Epithelial cell of proximal tubule (primary cell): ENCODE measurements at regions not wholly inside any gene's neighbourhood (a gene's known extent, or its start where the extent isn't known, plus 50 kb on each side); places are given as distances from the start of the nearest gene placed in this dataset.
"Not testable (repeated sequence)": the region's sequence is repeated elsewhere in the genome, so short reads cannot be mapped to it uniquely, and the experiment has no call there.

Source experiments
- DNase-seq: peaks from one replicate; pipeline ENCODE4 v3.0.0-alpha.2; 2011; ENCODE audit warnings: low read depth
- H3K4me3 ChIP-seq: 2 replicates; pipeline ENCODE4 v1.5.1; 2011; ENCODE audit warnings: low read depth, mild to moderate bottlenecking, low read length
- TF ChIP-seq, protein P1 (sequence below): conservative IDR thresholded peaks from 2 replicates; pipeline ENCODE4 v1.5.1; 2012; ENCODE audit warnings: low read depth, mild to moderate bottlenecking, low read length

DNA sequence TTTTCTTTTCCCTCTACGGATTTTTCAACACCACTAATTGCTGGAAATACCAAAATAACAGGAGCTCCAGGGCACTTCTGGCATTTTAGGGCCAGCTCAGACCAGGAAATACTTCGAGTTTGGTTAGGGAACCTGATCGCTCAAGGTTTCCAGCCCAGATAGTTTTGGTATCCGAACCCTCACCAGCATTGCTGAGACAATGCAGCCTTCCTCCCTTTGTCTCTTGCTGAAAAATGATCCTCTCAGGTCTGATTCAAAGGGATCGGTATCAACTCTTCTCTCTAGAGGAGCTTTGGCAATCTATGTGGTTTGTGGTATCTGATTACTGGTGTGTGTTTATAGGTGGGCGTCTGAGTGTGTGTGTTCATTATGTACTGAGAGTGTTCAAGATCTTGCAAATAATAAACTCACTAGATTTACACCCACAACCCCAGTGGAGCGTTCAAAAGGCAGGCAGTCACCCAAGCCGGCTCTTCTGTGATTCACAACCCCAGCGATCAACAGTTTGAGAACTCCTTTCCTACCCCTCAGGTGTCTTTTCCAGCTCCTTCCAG lies 122.8 kb upstream of the EGFLAM start:
- H3K4me3 ChIP-seq: no peak overlapping the region
- TF ChIP-seq, protein P1, sequence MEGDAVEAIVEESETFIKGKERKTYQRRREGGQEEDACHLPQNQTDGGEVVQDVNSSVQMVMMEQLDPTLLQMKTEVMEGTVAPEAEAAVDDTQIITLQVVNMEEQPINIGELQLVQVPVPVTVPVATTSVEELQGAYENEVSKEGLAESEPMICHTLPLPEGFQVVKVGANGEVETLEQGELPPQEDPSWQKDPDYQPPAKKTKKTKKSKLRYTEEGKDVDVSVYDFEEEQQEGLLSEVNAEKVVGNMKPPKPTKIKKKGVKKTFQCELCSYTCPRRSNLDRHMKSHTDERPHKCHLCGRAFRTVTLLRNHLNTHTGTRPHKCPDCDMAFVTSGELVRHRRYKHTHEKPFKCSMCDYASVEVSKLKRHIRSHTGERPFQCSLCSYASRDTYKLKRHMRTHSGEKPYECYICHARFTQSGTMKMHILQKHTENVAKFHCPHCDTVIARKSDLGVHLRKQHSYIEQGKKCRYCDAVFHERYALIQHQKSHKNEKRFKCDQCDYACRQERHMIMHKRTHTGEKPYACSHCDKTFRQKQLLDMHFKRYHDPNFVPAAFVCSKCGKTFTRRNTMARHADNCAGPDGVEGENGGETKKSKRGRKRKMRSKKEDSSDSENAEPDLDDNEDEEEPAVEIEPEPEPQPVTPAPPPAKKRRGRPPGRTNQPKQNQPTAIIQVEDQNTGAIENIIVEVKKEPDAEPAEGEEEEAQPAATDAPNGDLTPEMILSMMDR: no peak
- no peak for DNase-seq

DNA sequence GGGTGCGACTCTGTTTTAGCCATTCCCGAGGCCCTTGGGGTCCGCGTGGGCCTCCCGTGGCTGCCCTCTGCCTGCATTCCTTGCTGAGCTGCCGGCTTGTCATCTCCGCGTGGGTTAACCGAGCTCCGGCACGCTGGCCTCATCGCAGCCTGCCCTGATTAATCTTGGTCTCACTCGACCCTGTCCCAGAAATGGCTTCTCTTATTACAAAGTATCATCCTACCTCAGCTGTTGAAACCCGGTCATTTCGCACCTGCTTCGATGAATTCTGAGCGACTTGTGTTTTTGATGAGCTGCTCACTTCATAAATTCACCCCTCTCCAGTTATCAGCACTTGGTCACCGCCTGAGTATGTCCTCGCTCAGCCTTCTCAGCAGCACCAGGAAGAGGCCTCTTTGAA lies 123.5 kb upstream of the EGFLAM start:
- no peak overlapping the region for H3K4me3 ChIP-seq
- TF ChIP-seq, protein P1: no peak
- no peak for DNase-seq

DNA sequence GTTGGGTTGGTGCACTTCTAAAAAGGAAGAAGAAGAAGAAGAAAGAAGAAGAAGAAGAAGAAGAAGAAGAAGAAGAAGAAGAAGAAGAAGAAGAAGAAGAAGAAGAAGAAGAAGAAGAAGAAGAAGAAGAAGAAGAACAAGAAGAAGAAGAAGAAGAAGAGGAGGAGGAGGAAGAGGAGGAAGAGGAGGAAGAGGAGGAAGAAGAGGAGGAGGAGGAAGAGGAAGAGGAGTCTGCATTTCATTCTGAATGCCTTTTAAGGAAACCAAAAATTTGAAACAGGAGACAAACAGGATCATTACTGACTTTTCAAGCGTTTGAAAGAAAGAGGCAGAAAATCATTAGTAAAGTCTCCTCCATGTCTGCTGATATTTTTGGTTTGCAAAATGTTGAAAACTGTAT lies 124.1 kb upstream of the EGFLAM start:
- not testable (repeated sequence) for DNase-seq, H3K4me3 ChIP-seq

DNA sequence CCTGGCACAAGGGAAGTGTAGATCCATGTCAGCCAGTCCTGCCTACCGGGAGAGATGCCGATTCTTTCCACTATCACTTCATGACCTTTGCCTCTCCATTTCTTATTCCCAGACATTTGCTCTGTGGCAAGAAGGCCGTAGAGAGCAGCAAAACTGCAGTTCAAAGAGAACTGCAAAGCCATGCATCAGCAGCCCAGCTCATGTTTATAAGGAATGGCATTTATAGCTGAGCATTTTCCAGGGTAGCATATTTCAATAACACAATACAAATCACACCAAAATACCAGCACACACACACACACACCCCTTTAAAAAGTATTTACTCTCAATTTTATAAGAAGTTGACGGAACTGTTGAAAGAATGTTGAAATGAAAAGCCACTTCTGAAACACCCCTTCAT lies 126.7 kb upstream of the EGFLAM start:
- no peak overlapping the region for H3K4me3 ChIP-seq
- DNase-seq: no peak
- TF ChIP-seq, protein P1: no peak

DNA sequence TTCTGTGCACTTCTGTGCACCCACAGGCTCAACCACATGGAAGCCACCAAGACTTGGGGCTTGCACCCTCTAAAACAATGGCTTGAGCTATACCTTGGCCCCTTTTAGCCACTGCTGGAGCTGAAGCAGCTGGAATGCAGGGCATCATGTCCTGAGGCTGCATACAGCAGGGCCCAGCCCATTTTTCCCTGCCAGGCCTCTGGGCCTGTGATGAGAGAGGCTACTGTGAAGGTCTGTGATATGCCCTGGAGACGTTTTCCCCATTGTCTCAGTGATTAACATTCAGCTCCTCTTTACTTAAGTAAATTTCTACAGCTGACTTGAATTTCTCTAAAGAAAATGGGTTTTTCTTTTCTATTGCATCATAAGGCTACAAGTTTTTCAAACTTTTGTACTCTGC lies 134.0 kb upstream of the EGFLAM start:
- H3K4me3 ChIP-seq: no peak overlapping the region
- DNase-seq: no peak
- TF ChIP-seq, protein P1: no peak

DNA sequence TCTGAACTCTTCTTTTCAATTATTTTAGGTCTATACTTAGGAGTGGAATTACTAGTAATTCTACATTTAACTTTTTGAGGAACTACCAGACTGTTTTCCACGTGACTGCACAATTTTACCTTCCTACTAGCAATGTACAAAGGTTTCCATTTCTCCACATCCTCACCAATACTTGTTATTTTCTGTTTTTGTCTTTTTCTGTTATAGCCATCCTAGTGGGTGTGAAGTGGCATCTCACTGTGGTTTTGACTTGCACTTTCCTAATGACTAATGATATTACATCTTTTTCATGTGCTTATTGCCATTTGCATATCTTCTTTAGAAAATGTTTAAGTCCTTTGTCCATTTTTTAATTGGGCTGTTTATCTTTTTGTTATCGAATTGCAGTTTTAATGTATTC lies 136.9 kb upstream of the EGFLAM start:
- H3K4me3 ChIP-seq: no peak overlapping the region
- TF ChIP-seq, protein P1: no peak
- DNase-seq: no peak

DNA sequence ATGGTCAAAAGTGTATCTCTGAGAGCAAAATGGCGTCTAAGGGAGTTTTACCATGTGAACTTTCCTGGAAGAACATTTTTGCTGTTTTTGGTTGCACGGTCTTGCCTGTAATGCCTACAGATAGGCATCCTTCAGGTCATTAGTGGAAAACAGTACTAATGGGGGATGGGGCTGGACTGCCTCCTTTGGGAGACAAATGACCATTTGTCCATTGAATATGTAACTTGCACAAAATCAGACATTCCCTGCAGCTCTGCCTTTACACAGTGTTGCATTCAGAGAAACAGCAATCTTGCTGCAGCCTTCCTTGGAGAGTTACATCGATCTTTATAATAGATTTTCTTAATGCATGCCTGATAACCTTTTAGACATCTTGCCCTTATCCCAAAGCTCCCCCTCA lies 138.5 kb upstream of the EGFLAM start:
- DNase-seq: no peak
- TF ChIP-seq, protein P1: no peak
- H3K4me3 ChIP-seq: no peak overlapping the region
